ENCODE measurements at regions not wholly inside any gene's neighbourhood (a gene's known extent, or its start where the extent isn't known, plus 50 kb on each side); places are given as distances from the start of the nearest gene placed in this dataset.

DNA sequence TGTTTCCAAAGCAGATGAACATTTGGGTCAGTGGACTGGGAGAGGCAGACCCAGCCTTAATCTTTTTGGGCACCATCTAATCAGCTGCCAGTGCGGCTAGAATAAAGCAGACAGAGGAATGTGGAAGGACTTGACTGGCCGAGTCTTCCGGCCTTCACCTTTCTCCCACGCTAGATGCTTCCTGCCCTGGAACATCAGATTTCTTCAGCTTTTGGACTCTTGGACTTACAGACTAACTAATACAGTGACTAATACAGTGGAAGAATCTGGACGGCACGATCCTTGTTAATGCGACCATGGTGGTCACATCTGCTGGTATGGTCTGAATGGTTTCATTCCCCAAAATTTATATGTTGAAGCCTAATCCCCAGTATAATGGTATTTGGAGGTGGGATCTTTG, 122.6 kb upstream of the NXT1 start:
- no peak for TF ChIP-seq RAD21 (IDR thresholded peaks at IDR 0.05; ENCODE audit: insufficient read depth, low read depth, low read length)
- TF ChIP-seq, protein P1, sequence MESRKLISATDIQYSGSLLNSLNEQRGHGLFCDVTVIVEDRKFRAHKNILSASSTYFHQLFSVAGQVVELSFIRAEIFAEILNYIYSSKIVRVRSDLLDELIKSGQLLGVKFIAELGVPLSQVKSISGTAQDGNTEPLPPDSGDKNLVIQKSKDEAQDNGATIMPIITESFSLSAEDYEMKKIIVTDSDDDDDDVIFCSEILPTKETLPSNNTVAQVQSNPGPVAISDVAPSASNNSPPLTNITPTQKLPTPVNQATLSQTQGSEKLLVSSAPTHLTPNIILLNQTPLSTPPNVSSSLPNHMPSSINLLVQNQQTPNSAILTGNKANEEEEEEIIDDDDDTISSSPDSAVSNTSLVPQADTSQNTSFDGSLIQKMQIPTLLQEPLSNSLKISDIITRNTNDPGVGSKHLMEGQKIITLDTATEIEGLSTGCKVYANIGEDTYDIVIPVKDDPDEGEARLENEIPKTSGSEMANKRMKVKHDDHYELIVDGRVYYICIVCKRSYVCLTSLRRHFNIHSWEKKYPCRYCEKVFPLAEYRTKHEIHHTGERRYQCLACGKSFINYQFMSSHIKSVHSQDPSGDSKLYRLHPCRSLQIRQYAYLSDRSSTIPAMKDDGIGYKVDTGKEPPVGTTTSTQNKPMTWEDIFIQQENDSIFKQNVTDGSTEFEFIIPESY (IDR thresholded peaks at IDR 0.05), result no peak
- TF ChIP-seq, protein P2, sequence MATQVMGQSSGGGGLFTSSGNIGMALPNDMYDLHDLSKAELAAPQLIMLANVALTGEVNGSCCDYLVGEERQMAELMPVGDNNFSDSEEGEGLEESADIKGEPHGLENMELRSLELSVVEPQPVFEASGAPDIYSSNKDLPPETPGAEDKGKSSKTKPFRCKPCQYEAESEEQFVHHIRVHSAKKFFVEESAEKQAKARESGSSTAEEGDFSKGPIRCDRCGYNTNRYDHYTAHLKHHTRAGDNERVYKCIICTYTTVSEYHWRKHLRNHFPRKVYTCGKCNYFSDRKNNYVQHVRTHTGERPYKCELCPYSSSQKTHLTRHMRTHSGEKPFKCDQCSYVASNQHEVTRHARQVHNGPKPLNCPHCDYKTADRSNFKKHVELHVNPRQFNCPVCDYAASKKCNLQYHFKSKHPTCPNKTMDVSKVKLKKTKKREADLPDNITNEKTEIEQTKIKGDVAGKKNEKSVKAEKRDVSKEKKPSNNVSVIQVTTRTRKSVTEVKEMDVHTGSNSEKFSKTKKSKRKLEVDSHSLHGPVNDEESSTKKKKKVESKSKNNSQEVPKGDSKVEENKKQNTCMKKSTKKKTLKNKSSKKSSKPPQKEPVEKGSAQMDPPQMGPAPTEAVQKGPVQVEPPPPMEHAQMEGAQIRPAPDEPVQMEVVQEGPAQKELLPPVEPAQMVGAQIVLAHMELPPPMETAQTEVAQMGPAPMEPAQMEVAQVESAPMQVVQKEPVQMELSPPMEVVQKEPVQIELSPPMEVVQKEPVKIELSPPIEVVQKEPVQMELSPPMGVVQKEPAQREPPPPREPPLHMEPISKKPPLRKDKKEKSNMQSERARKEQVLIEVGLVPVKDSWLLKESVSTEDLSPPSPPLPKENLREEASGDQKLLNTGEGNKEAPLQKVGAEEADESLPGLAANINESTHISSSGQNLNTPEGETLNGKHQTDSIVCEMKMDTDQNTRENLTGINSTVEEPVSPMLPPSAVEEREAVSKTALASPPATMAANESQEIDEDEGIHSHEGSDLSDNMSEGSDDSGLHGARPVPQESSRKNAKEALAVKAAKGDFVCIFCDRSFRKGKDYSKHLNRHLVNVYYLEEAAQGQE (IDR thresholded peaks at IDR 0.05; ENCODE audit: low read depth, low read length), result no peak
- TF ChIP-seq SMAD5 (IDR thresholded peaks at IDR 0.05; ENCODE audit: low read depth), result no peak
- TF ChIP-seq FOXM1 (IDR thresholded peaks at IDR 0.05; ENCODE audit: low read depth, low read length), result no peak

Measured in GM12878 (cell line).